Skeletal muscle satellite cell (primary cell): ENCODE measurements at regions not wholly inside any gene's neighbourhood (a gene's known extent, or its start where the extent isn't known, plus 50 kb on each side); places are given as distances from the start of the nearest gene placed in this dataset.

Experiments
- H3K27me3 ChIP-seq: 2 replicates; pipeline ENCODE4 v1.7.0; 2013; ENCODE audit warnings: low read length; ENCODE audit not compliant: control insufficient read depth, insufficient read depth
- H3K36me3 ChIP-seq: 2 replicates; pipeline ENCODE4 v1.7.0; 2013; ENCODE audit warnings: mild to moderate bottlenecking, control low read depth, low read length; ENCODE audit not compliant: insufficient read depth
- H3K4me1 ChIP-seq: 2 replicates; pipeline ENCODE4 v1.7.0; 2013; ENCODE audit warnings: low read length; ENCODE audit not compliant: control insufficient read depth, insufficient read depth
- H3K4me2 ChIP-seq: 2 replicates; pipeline ENCODE4 v1.7.0; 2013; ENCODE audit warnings: mild to moderate bottlenecking, low read length
- H3K4me3 ChIP-seq: 2 replicates; pipeline ENCODE4 v1.7.0; 2013; ENCODE audit warnings: low read length
- H3K9ac ChIP-seq: 2 replicates; pipeline ENCODE4 v1.7.0; 2013; ENCODE audit warnings: mild to moderate bottlenecking, low read depth, low read length, moderate library complexity
- H3K9me3 ChIP-seq: replicated peaks from 2 replicates; pipeline ENCODE4 v1.7.0; 2013; ENCODE audit warnings: mild to moderate bottlenecking, control low read depth, low read length

GRCh38 chr7:26546508-26547053, 254.9 kb downstream of the SNX10 start:
- H3K9ac ChIP-seq: no peak overlapping the region
- peaks cover 22% of the 10 kb centered on the region for H3K27me3 ChIP-seq
- H3K36me3 ChIP-seq: no peaks in the 10 kb centered on the region
- no peak overlapping the region for H3K4me3 ChIP-seq
- no peak overlapping the region for H3K4me2 ChIP-seq
- H3K4me1 ChIP-seq: no peaks in the 10 kb centered on the region
- H3K9me3 ChIP-seq: no peaks in the 10 kb centered on the region

GRCh38 chr7:26547156-26547555, 255.5 kb downstream of the SNX10 start:
- Histone ChIP-seq H3K4me3 (no peak overlapping the region), H3K36me3 (no peaks in the 10 kb centered on the region), H3K4me2 (no peak overlapping the region), H3K4me1 (no peaks in the 10 kb centered on the region), H3K9ac (no peak overlapping the region), H3K27me3 (peaks cover 24% of the 10 kb centered on the region), H3K9me3 (no peaks in the 10 kb centered on the region)

DNA sequence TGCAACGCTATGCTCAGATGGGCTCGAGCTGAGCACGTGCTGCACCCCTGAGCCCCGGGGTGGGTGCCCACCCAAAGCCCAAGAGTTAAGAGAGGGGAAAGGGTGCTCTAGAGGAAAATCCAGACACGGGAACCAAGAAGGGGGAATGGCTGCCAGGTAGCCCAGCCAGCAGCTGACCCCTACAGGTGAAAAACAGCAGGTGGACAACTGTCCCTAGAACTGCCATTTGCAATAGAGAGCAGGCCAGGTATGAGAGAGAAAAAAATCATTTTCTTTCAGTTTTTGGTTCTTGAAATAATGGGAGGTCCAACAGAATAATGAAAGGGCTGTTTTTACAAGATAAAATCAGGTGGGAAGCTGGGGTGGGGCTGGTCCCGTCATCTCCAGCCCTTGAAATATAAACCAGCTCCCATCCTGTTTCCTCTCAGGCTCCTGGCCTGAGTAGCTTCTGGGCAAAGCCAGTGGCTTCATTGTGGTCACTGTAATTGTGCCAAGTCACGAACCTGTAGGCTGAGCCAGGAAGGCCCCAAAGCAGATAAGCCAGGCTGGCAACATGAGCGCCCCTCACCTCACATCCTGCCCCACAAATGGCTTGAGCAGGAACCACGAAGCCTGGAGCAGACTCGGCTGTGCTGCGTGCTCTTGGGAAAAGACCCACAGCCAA, 257.8 kb downstream of the SNX10 start:
- Histone ChIP-seq H3K36me3 (no peaks in the 10 kb centered on the region), H3K9ac (no peak overlapping the region), H3K4me1 (no peaks in the 10 kb centered on the region), H3K4me3 (no peak overlapping the region), H3K27me3 (peaks cover 20% of the 10 kb centered on the region), H3K9me3 (no peaks in the 10 kb centered on the region), H3K4me2 (no peak overlapping the region)

- H3K27me3 ChIP-seq: peaks cover 25% of the 10 kb centered on the region
- H3K4me3 ChIP-seq: no peak overlapping the region
- H3K36me3 ChIP-seq: no peaks in the 10 kb centered on the region
- no peak overlapping the region for H3K4me2 ChIP-seq
- no peaks in the 10 kb centered on the region for H3K4me1 ChIP-seq
- no peaks in the 10 kb centered on the region for H3K9me3 ChIP-seq
- no peak overlapping the region for H3K9ac ChIP-seq
Measured at GRCh38 chr7:26550492-26550891, 258.8 kb downstream of the SNX10 start.

DNA sequence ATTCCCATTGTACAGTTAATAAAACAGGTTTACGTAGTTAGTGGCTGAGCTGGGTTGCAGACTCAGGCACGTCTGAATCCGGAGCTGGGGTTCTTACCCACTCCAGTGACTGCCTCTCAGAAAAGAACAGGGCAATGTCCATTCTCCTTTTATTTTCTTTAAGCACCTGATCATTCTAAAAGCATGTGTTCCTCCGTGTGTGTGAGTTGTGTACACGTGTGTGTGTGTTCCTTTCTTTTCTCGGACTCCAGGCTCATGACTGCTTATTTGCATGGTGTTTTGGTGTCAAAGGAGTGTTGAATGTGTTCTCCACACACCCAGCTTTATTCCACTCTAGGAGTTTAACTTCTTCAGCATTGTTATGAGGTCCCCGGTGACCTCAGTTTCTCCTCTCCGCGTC, 260.1 kb downstream of the SNX10 start:
- no peak overlapping the region for H3K4me3 ChIP-seq
- no peaks in the 10 kb centered on the region for H3K4me1 ChIP-seq
- no peaks in the 10 kb centered on the region for H3K36me3 ChIP-seq
- peaks cover 34% of the 10 kb centered on the region for H3K27me3 ChIP-seq
- no peak overlapping the region for H3K4me2 ChIP-seq
- H3K9me3 ChIP-seq: no peaks in the 10 kb centered on the region
- H3K9ac ChIP-seq: no peak overlapping the region

- Histone ChIP-seq H3K4me1 (no peaks in the 10 kb centered on the region), H3K27me3 (peaks cover 34% of the 10 kb centered on the region), H3K9ac (no peak overlapping the region), H3K9me3 (no peaks in the 10 kb centered on the region), H3K4me2 (no peak overlapping the region), H3K4me3 (no peak overlapping the region), H3K36me3 (no peaks in the 10 kb centered on the region)
Measured at GRCh38 chr7:26553128-26553527, 261.5 kb downstream of the SNX10 start.

DNA sequence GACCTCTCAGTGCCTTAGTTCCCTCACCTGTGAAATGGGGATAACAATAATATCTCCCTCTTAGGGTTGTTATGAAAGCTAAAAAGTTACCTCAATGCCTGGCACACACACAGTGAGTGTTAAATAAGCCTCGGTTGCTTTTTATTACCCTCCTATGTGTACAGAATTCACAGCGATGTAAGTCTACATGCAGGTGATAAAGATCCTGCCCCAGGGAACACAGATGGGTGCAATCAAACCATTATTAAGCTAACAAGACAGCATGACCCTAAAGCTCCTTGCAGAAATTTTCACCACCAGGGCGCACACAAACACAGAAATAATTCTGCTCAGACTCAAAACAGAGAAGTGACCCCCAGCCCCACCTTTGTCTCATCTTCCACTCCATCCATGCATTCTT, 261.9 kb downstream of the SNX10 start:
- Histone ChIP-seq H3K27me3 (peaks cover 34% of the 10 kb centered on the region), H3K4me1 (no peaks in the 10 kb centered on the region), H3K36me3 (no peaks in the 10 kb centered on the region), H3K4me3 (no peak overlapping the region), H3K4me2 (no peak overlapping the region), H3K9ac (no peak overlapping the region), H3K9me3 (no peaks in the 10 kb centered on the region)

DNA sequence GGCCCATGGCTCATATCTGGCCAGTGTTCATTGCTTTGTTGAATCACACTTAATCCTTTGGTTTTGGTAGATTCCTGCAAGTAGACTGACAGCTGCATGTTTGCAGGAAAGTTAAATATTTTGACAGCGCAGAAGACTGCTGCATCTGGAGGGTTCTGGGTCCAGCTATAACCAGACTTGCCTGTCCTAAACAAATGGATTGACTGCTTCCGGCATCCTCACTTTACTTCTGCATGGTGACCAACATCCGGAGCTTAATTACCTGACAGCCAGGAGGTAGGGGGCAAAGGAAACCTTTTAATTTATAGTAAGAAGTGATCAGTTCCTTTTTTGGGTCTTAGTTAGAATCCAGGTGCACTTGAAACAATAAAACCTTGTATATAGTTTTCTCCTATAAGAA, 263.3 kb downstream of the SNX10 start:
- H3K4me3 ChIP-seq: no peak overlapping the region
- H3K36me3 ChIP-seq: no peaks in the 10 kb centered on the region
- no peaks in the 10 kb centered on the region for H3K9me3 ChIP-seq
- no peak overlapping the region for H3K9ac ChIP-seq
- peaks cover 34% of the 10 kb centered on the region for H3K27me3 ChIP-seq
- H3K4me1 ChIP-seq: no peaks in the 10 kb centered on the region
- no peak overlapping the region for H3K4me2 ChIP-seq

- no peak overlapping the region for H3K4me3 ChIP-seq
- H3K4me1 ChIP-seq: no peaks in the 10 kb centered on the region
- no peaks in the 10 kb centered on the region for H3K36me3 ChIP-seq
Measured at GRCh38 chr7:26556061-26556881, 264.6 kb downstream of the SNX10 start.

DNA sequence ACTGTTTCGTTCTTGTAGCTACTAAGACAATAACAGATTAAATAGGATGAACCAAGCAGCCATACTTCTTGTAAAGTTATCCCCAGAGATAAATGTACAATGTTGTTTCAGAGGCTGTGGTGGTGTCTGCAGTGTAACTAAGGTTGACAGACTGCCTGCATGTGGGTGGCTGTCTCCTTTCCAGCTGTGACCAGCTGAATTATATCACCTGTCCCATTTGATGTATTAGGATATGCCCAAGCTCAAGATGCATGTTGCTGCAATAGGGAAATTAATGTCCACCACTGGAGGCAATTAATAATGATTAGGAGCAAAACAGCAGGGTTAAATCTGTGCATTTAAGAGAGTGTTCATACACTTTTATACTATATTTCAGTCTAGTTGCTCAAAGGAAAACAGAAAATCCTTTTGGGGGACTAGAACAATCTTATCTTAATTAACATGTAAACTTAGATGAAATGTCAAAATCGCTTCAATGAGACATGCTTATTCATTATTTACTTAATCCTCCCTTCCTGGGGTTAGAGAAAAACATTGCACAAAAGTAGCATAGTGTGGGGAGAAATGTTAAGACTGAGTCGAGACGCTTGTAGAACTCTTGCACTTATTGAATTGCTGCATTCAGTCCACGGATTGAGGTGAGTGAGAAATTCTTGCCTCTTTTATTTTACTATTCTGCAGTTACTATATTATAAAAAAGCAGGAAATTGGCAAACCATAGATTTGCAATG, 269.0 kb downstream of the SNX10 start:
- H3K4me3 ChIP-seq: no peak overlapping the region
- H3K4me1 ChIP-seq: no peaks in the 10 kb centered on the region
- no peaks in the 10 kb centered on the region for H3K36me3 ChIP-seq
- H3K27me3 ChIP-seq: peaks cover 10% of the 10 kb centered on the region
- H3K9ac ChIP-seq: no peak overlapping the region
- H3K9me3 ChIP-seq: no peaks in the 10 kb centered on the region
- H3K4me2 ChIP-seq: no peak overlapping the region

More at GRCh38 chr7:26556061-26556881, 264.6 kb downstream of the SNX10 start:
- Histone ChIP-seq H3K27me3 (peaks cover 28% of the 10 kb centered on the region), H3K9me3 (no peaks in the 10 kb centered on the region), H3K9ac (no peak overlapping the region), H3K4me2 (no peak overlapping the region)

DNA sequence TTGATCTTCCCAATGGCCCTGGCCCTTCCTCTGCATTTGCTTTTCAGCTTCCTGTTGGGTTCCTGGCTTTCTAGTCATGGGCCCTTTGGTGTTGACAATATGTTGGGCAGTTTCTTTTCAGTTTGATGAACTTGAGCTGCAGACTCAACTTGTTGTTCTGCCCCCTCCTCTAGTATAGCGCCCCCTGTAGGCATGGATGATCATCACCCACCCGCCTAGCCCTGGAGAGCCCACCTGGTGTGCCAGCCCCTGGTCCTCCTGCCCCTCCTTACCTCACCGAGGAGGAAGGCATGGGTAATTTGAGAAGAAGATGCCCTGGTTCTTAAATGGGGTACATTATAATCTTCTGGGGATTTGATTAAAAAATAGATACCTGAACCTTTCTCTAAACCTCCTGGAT, 271.2 kb downstream of the SNX10 start:
- no peaks in the 10 kb centered on the region for H3K36me3 ChIP-seq
- H3K27me3 ChIP-seq: no peaks in the 10 kb centered on the region
- no peak overlapping the region for H3K4me2 ChIP-seq
- H3K4me1 ChIP-seq: no peaks in the 10 kb centered on the region
- H3K9ac ChIP-seq: no peak overlapping the region
- H3K4me3 ChIP-seq: no peak overlapping the region
- no peaks in the 10 kb centered on the region for H3K9me3 ChIP-seq
